HG03521 (cell line): ENCODE measurements at regions not wholly inside any gene's neighbourhood (a gene's known extent, or its start where the extent isn't known, plus 50 kb on each side); places are given as distances from the start of the nearest gene placed in this dataset.

Experiments
- ATAC-seq: cut with Tn5 transposase; IDR thresholded peaks from one replicate; pipeline ENCODE4 v1.9.1; 2021; ENCODE audit warnings: mild to moderate bottlenecking, moderate library complexity; ENCODE audit not compliant: unreplicated experiment

- no peak for ATAC-seq
These were observed 401.1 kb upstream of the TLE4 start for GRCh38 chr9:79170643-79171042.

- ATAC-seq = no peak
These were observed 397.8 kb upstream of the TLE4 start for GRCh38 chr9:79173932-79174331.

- no peak for ATAC-seq
These were observed 395.6 kb upstream of the TLE4 start for GRCh38 chr9:79176014-79176697.

DNA sequence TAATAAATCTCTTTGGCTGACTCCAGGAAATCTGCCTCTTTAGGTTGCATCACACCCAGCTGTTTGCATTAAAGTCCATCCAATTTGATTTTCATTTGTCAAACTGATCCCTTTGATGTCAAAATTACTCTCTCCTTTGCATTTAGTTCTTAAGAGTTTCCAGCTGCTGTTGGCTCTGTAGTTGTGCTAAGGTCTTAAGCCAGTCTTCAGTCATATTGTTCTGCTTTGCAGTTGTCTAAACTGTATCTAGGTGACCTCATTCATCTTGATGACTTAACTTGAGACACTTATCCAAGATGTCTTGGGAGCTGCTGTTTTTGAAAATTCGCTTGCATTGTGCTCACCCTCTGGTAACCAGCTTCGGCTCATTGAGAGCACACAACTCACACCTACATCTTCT lies 386.9 kb upstream of the TLE4 start:
- no peak for ATAC-seq

GRCh38 chr9:79185866-79186265 lies 385.9 kb upstream of the TLE4 start:
- no peak for ATAC-seq

DNA sequence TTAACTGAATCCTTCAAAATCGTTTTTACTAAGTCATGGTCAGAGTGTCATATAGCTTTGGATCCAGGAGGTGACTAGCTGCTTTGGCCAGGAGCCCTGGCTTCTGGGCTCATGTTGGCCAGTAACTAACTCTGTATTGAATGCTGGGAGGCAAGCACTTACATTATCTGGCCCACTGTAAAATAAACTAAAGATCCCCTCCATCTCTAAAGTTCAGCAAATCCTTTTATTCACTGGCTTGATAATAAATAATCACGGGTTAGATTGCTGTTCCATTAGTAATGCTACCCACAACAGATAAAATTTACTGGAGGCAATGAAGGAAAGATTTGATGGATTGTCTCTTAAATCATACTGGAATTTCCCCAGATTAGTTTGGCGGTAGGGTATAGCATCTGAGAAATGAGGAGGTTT lies 382.2 kb upstream of the TLE4 start:
- ATAC-seq = no peak

DNA sequence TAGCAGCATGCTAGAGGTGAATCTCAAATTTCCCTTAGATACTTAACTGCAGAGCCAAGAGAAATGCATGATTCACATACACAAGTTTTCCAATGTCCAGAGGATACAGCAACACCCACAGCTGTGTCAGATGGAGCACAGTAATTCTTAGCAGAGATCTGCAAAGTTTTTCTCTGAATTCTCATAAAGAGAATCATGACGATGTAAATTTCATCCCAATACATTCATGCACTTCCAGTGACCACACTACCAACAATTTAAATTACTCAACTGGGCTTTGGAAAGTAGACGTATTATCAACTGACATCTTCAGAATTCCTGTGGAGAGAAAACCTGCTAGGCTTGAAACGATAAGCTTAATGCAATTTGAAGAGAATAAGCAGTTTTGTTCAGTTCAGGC lies 378.8 kb upstream of the TLE4 start:
- no peak for ATAC-seq

- no peak for ATAC-seq
These were observed 378.1 kb upstream of the TLE4 start for GRCh38 chr9:79193501-79194223.

DNA sequence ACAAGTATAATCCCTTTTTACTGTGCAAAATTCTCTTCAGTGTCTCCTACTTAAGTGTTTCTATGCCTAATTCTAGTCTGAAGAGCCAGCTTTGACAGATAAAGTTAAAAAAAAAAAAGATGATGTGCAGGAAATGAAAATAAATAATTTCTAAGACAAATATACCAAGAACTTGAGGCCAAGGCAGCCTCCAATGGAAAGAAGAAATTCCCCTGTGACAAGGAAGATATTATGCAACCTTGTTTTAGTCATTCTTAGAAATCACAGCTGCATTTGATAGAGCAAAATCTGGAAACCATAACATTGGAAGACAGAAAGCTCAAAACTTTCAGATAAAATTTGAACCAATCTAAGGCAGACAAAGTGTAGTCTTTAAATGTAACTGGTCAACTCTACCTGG lies 375.9 kb upstream of the TLE4 start:
- ATAC-seq = no peak

DNA sequence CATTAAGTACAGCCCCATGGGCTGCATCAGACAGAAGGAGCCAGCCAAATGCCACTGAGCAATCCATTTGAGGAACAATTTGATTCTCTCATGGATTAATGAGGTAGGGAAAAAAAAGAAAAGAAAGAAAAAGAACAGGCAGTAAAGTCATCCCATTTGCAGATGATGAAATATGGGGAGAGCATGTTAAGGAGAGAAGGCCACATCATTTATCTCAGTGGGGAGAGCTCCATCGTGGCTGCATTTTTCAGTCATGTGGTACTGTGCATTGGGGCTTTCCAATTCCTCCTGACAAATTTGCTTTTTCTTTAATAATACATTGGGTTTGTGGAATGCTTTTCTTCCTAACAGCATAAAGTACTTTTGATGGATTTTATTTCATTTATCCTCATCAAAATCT lies 375.2 kb upstream of the TLE4 start:
- no peak for ATAC-seq

- ATAC-seq = no peak
These were observed 371.4 kb upstream of the TLE4 start for GRCh38 chr9:79200336-79200735.

- ATAC-seq = no peak
These were observed 370.1 kb upstream of the TLE4 start for GRCh38 chr9:79201636-79202035.

GRCh38 chr9:79208791-79209396 lies 362.9 kb upstream of the TLE4 start:
- no peak for ATAC-seq

GRCh38 chr9:79210541-79211243 lies 361.1 kb upstream of the TLE4 start:
- no peak for ATAC-seq

- ATAC-seq = no peak
These were observed 358.2 kb upstream of the TLE4 start for GRCh38 chr9:79213417-79214125.

GRCh38 chr9:79215821-79216220 lies 355.9 kb upstream of the TLE4 start:
- ATAC-seq = no peak

DNA sequence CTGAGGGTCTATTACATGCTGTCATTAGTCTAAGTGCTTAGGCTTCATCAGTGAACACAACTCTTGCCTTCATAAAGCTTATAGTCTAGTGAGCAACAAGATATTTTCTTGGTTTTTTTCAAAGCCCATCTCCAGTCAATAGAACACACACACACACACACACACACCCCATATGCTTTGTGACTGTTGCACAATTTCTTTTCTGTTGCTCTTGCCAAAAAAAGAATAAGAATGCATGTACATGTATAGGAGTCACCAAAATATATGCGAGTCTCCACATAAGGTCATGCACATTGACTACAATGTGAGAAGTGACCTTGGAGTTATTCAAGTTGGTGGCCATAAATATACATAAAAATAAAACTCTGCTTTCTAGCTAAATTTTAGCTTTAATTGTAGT lies 351.5 kb upstream of the TLE4 start:
- ATAC-seq = no peak

GRCh38 chr9:79220666-79221065 lies 351.1 kb upstream of the TLE4 start:
- ATAC-seq = no peak

GRCh38 chr9:79221084-79221483 lies 350.7 kb upstream of the TLE4 start:
- ATAC-seq = no peak

DNA sequence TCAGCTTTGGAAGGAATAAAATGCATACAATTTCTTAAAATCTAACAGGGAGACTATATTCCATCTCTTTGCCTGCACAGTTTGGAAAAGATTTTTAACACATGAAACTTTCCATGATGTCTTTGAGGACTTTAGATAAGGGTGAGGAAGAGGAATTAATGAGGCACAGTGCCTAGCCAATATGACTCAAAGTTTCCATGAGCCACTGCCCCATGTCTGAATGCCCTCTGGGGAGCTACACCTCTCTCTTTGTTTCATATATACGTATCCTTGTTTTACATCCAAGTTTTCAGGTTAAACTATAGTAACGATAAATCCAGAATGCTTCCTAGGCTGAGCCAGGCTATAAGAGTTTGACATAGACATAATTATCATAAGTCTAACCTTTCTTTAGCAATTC lies 349.3 kb upstream of the TLE4 start:
- ATAC-seq = no peak
